RWPE2 (cell line): ENCODE measurements at regions not wholly inside any gene's neighbourhood (a gene's known extent, or its start where the extent isn't known, plus 50 kb on each side); places are given as distances from the start of the nearest gene placed in this dataset.
"Not testable (repeated sequence)": the region's sequence is repeated elsewhere in the genome, so short reads cannot be mapped to it uniquely, and the experiment has no call there.

Experiments used
- ATAC-seq: fragments of 200-7000 bp; cut with Tn5 transposase; 3 replicates; pipeline ENCODE4 v1.9.1; 2021; ENCODE audit warnings: low read depth
- DNase-seq: peaks from one replicate; pipeline ENCODE4 v3.0.0-alpha.2; 2020; ENCODE audit warnings: low spot score
- H3K27ac ChIP-seq: fragments of 450-650 bp; 2 replicates; pipeline ENCODE4 v1.5.1; 2017; ENCODE audit warnings: mild to moderate bottlenecking; ENCODE audit not compliant: poor library complexity, severe bottlenecking
- H3K27me3 ChIP-seq: fragments of 250-450 bp; sonication (Bioruptor Pico); 2 replicates; pipeline ENCODE4 v1.5.1; 2021; ENCODE audit warnings: mild to moderate bottlenecking, moderate library complexity; ENCODE audit not compliant: insufficient read depth, poor library complexity, severe bottlenecking
- H3K36me3 ChIP-seq: fragments of 250-450 bp; sonication (Bioruptor Pico); 2 replicates; pipeline ENCODE4 v1.5.1; 2020; ENCODE audit warnings: low read depth, mild to moderate bottlenecking, moderate library complexity
- H3K4me1 ChIP-seq: fragments of 250-450 bp; sonication (Bioruptor Pico); 2 replicates; pipeline ENCODE4 v1.5.1; 2021; ENCODE audit warnings: mild to moderate bottlenecking, moderate library complexity; ENCODE audit not compliant: insufficient read depth, poor library complexity, severe bottlenecking
- H3K4me3 ChIP-seq: fragments of 250-450 bp; sonication (Bioruptor Pico); 2 replicates; pipeline ENCODE4 v1.5.1; 2021; ENCODE audit warnings: mild to moderate bottlenecking, moderate library complexity; ENCODE audit not compliant: severe bottlenecking
- H3K9me3 ChIP-seq: fragments of 250-450 bp; sonication (Bioruptor Pico); 2 replicates; pipeline ENCODE4 v1.5.1; 2021; ENCODE audit warnings: mild to moderate bottlenecking, moderate library complexity; ENCODE audit not compliant: severe bottlenecking
- TF ChIP-seq, protein P1 (sequence below): fragments of 450-650 bp; IDR thresholded peaks from one replicate; pipeline ENCODE4 v1.5.1; 2017; ENCODE audit warnings: mild to moderate bottlenecking, moderate library complexity; ENCODE audit not compliant: poor library complexity, severe bottlenecking

DNA sequence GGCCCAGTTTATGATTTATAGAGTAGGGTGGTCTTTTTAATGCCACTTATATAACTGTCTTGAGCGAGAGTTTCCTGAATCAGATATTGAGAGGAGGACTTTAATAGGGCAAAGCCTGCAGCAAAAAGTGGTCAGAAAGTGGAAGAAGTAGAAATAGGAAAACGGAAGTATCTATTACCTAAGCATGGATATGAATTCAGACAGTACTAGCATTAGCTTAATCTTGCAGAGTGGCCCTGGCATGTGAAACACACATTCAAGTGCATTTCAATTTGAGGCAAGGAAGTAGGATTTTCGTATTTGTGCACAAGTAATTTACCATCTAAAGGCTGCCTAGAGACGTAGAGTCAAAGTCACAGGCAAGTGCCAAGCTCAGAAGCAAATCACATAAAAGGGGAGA lies 622.3 kb downstream of the DIPK2A start:
- Histone ChIP-seq H3K9me3 (no peaks in the 10 kb centered on the region), H3K27ac (no peak overlapping the region), H3K27me3 (peaks cover 4% of the 10 kb centered on the region), H3K4me1 (no peaks in the 10 kb centered on the region), H3K4me3 (no peak overlapping the region), H3K36me3 (no peaks in the 10 kb centered on the region)
- TF ChIP-seq, protein P1, sequence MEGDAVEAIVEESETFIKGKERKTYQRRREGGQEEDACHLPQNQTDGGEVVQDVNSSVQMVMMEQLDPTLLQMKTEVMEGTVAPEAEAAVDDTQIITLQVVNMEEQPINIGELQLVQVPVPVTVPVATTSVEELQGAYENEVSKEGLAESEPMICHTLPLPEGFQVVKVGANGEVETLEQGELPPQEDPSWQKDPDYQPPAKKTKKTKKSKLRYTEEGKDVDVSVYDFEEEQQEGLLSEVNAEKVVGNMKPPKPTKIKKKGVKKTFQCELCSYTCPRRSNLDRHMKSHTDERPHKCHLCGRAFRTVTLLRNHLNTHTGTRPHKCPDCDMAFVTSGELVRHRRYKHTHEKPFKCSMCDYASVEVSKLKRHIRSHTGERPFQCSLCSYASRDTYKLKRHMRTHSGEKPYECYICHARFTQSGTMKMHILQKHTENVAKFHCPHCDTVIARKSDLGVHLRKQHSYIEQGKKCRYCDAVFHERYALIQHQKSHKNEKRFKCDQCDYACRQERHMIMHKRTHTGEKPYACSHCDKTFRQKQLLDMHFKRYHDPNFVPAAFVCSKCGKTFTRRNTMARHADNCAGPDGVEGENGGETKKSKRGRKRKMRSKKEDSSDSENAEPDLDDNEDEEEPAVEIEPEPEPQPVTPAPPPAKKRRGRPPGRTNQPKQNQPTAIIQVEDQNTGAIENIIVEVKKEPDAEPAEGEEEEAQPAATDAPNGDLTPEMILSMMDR: no peak
- ATAC-seq: no peak
- no peak for DNase-seq

DNA sequence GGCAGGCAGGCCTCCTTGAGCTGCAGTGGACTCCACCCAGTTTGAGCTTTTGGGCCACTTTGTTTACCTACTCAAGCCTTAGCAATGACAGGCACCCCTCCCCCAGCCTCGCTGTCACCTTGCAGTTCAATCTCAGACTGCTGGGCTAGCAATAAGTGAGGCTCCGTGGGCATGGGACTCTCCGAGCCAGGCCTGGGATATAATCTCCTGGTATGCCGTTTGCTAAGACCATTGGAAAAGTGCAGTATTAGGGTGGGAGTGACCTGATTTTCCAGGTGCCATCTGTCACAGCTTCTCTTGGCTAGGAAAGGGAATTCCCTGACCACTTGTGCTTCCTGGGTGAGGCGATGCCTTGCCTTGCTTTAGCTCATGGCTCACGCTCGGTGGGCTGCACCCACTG lies 648.6 kb downstream of the DIPK2A start:
- H3K27ac ChIP-seq, ATAC-seq, DNase-seq, H3K9me3 ChIP-seq, H3K27me3 ChIP-seq, H3K4me3 ChIP-seq, H3K36me3 ChIP-seq, H3K4me1 ChIP-seq: not testable (repeated sequence)

DNA sequence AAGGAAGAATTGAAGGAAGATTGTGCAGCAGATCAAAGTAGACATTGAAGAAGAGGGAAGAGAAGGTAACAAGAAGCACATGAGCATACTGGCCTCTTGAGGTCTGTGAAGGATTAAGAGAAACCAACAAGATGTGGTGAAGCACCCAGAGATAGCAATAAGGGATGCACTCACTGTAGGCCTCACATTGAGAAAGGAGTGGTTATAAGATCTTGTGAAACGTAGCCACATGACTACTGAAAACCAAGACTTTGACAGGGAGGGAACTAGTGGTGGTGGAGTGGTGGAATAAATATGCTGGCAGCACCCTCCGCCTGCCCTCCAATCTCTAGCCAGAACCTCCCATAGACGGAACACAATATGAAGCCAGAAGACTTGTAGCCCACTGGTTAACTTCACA lies 651.2 kb downstream of the DIPK2A start:
- DNase-seq (no peak), ATAC-seq (no peak)
- H3K27ac ChIP-seq: no peak overlapping the region
- TF ChIP-seq, protein P1: no peak
- no peaks in the 10 kb centered on the region for H3K27me3 ChIP-seq
- H3K9me3 ChIP-seq: no peaks in the 10 kb centered on the region
- no peaks in the 10 kb centered on the region for H3K4me1 ChIP-seq
- no peaks in the 10 kb centered on the region for H3K36me3 ChIP-seq
- H3K4me3 ChIP-seq: no peak overlapping the region

DNA sequence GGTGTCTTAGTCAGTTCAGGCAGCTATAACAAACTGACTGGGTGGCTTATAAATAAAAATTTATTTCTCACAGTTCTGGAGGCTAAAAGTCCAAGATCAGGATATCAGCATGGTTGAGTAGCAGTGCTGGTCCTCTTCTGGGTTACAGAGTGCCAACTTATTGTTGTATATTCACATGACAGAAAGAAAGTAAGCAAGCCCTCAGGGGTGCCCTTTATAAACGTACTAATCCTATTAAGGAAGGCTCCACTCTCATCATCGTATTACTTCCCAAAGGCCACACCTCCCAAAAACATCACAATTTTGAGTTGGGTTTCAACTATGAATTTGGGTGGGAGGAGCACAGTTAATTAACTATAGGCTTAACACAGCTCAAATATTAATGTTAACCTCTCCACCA lies 653.0 kb downstream of the DIPK2A start:
- ATAC-seq (no peak), DNase-seq (no peak)
- Histone ChIP-seq H3K27me3 (no peaks in the 10 kb centered on the region), H3K36me3 (no peaks in the 10 kb centered on the region), H3K4me3 (no peak overlapping the region), H3K4me1 (no peaks in the 10 kb centered on the region), H3K27ac (no peak overlapping the region), H3K9me3 (no peaks in the 10 kb centered on the region)
- TF ChIP-seq, protein P1: no peak

DNA sequence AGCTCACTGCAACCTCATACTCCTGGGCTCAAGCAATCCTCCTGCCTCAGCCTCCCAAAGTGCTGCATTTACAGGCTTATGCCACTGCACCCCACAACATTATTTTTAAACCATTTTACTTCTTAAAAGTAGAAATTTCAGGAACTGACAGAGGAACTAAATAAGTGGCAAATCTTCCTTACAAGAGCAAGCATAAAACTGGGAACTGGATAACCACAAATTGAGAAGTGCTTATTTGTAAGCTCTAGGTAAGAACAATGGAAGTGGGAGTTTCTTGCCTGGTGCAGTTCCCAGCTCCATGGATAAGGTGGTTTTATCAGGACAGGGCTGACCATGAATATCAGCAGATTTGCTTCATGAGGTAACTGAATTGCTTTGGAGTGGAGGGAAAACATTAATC lies 655.2 kb downstream of the DIPK2A start:
- DNase-seq: no peak
- Histone ChIP-seq H3K27me3 (no peaks in the 10 kb centered on the region), H3K27ac (no peak overlapping the region), H3K4me1 (no peaks in the 10 kb centered on the region), H3K9me3 (no peaks in the 10 kb centered on the region), H3K4me3 (no peak overlapping the region), H3K36me3 (no peaks in the 10 kb centered on the region)
- no peak for ATAC-seq
- TF ChIP-seq, protein P1: no peak
